ENCODE measurements at regions not wholly inside any gene's neighbourhood (a gene's known extent, or its start where the extent isn't known, plus 50 kb on each side); places are given as distances from the start of the nearest gene placed in this dataset.

- H3K36me3 Mint-ChIP-seq (ENCODE audit: low read depth): no peaks in the 10 kb centered on the region
- no peak overlapping the region for H3K27ac Mint-ChIP-seq (ENCODE audit: unreplicated experiment)
- TF ChIP-seq, protein P1, sequence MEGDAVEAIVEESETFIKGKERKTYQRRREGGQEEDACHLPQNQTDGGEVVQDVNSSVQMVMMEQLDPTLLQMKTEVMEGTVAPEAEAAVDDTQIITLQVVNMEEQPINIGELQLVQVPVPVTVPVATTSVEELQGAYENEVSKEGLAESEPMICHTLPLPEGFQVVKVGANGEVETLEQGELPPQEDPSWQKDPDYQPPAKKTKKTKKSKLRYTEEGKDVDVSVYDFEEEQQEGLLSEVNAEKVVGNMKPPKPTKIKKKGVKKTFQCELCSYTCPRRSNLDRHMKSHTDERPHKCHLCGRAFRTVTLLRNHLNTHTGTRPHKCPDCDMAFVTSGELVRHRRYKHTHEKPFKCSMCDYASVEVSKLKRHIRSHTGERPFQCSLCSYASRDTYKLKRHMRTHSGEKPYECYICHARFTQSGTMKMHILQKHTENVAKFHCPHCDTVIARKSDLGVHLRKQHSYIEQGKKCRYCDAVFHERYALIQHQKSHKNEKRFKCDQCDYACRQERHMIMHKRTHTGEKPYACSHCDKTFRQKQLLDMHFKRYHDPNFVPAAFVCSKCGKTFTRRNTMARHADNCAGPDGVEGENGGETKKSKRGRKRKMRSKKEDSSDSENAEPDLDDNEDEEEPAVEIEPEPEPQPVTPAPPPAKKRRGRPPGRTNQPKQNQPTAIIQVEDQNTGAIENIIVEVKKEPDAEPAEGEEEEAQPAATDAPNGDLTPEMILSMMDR (conservative IDR thresholded peaks at IDR 0.05): no peak
- DNase-seq (ENCODE audit: low read depth, low spot score): no peak
- H3K4me3 Mint-ChIP-seq: no peak overlapping the region
- H3K27me3 Mint-ChIP-seq (ENCODE audit: low read depth): peaks cover 7% of the 10 kb centered on the region
- H3K9me3 Mint-ChIP-seq: no peaks in the 10 kb centered on the region
- no peaks in the 10 kb centered on the region for H3K4me1 Mint-ChIP-seq
Observed at GRCh38 chr2:222108497-222108896, 190.3 kb downstream of the PAX3 start.

DNA sequence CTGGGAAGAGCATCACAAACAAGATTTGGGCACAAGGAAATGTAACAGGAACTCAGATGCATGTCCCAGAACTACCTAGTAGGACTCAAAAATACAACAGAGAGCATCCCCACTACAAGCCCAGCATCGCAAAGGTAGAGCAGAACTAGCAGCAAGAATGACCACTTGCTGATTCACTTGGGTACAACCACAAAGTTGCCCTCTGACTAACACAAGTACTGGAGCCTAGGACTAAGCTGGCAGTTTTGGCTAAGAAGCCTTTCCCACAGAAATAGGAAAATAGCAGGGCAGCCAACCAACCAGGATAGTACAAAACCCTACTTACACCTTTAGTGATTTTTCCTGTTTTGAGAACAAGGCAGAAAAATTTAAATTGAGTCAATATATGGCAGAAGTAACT lies 193.8 kb downstream of the PAX3 start:
- H3K4me1 Mint-ChIP-seq: peaks cover 6% of the 10 kb centered on the region
- no peak overlapping the region for H3K27ac Mint-ChIP-seq (ENCODE audit: unreplicated experiment)
- H3K27me3 Mint-ChIP-seq (ENCODE audit: low read depth): peaks cover 7% of the 10 kb centered on the region
- H3K36me3 Mint-ChIP-seq (ENCODE audit: low read depth): no peaks in the 10 kb centered on the region
- TF ChIP-seq, protein P1 (conservative IDR thresholded peaks at IDR 0.05): no peak
- no peaks in the 10 kb centered on the region for H3K9me3 Mint-ChIP-seq
- H3K4me3 Mint-ChIP-seq: no peak overlapping the region
- no peak for DNase-seq (ENCODE audit: low read depth, low spot score)

DNA sequence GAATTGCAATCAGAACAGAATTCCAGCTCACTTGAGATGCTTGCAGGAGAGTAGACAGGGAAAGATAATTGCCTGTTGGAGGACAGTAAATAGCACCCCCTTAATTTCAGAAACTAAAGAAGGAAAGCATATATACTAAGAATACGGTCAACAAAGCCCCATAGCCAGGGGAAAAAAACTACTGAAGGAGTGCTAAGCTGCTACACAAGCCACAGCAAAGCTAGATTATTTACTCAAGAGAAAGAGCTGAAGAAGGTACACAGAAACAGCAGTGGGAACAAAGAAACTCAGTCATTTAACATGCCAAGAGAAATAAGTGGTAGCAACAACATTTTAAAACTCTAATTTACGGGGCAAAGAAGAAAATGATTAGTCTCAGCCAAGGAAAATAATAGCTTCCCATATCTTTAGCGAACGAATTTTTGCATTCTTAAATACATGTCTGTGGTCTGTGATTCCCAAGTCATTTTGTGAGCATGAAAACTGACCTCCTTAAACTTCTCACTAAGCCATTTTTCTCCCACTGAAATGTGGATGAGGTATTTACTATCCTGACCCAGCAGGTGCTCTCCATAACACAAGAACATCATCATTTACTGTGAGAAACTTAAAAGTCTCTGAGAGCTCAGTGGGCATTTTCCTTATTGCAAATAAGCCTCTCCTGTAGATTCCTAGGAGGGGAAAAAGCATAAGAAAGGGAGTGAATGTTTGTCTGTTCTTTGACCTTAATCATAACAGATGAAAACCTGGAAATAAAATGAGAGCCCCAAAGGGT lies 196.0 kb downstream of the PAX3 start:
- Mint-ChIP-seq H3K9me3 (no peaks in the 10 kb centered on the region), H3K27ac (ENCODE audit: unreplicated experiment) (no peak overlapping the region), H3K4me3 (no peak overlapping the region), H3K36me3 (ENCODE audit: low read depth) (no peaks in the 10 kb centered on the region), H3K4me1 (peaks cover 6% of the 10 kb centered on the region), H3K27me3 (ENCODE audit: low read depth) (peaks cover 7% of the 10 kb centered on the region)
- no peak for DNase-seq (ENCODE audit: low read depth, low spot score)
- TF ChIP-seq, protein P1 (conservative IDR thresholded peaks at IDR 0.05): no peak

DNA sequence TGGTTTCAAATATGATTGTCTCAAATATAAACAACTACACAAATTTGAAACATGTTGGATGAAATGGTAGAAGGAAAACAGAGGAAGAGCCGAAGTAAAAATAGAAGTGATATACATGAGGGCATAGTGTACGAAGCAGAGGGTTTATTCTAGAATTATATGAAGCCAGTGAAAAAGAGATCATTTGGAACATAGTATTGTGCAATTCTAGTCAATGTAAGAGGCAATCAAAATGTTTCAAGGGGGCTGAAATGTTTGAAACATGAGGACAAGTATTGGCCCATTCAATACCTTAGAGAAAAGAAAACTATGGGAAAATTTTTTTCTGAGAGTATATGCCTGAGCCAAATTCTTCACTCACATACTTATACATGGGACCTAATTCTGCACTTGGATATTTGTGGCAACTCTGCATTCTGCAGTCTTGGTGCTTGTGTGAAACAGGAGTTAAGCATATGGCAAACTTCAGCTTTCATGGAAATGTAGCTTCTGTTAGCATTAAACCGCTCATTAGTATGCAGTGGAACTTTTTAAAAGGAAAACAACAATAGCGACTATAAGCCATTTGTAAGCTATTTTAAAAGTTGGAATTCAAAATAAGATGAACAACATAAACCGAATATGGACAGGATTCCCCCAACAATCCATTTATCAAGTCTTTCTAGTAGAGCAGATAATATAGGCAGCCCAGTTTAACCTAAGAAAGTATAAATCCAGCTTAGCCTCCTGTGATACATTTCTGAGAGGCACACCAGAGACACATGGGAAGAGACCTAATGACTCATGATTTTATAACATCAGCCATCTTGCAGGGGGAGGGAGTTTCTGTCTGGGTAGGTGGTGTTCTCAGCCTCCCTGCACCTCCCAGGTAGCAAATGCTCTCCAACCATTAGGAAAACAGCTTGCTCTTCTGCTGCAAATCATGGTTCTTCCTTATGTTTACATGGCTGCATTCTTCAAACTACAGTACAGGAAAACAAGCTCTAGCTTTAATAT lies 197.8 kb downstream of the PAX3 start:
- Mint-ChIP-seq H3K27me3 (ENCODE audit: low read depth) (peaks cover 7% of the 10 kb centered on the region), H3K4me1 (peaks cover 6% of the 10 kb centered on the region), H3K36me3 (ENCODE audit: low read depth) (no peaks in the 10 kb centered on the region), H3K27ac (ENCODE audit: unreplicated experiment) (no peak overlapping the region), H3K9me3 (no peaks in the 10 kb centered on the region), H3K4me3 (no peak overlapping the region)
- DNase-seq (ENCODE audit: low read depth, low spot score): no peak
- TF ChIP-seq, protein P1 (conservative IDR thresholded peaks at IDR 0.05): no peak

- no peak overlapping the region for H3K4me3 Mint-ChIP-seq
- H3K9me3 Mint-ChIP-seq: peaks cover 2% of the 10 kb centered on the region
- no peak overlapping the region for H3K27ac Mint-ChIP-seq (ENCODE audit: unreplicated experiment)
Observed at GRCh38 chr2:222088561-222088960, 210.2 kb downstream of the PAX3 start.

More at GRCh38 chr2:222088561-222088960, 210.2 kb downstream of the PAX3 start:
- Mint-ChIP-seq H3K36me3 (ENCODE audit: low read depth) (no peaks in the 10 kb centered on the region), H3K27me3 (ENCODE audit: low read depth) (no peaks in the 10 kb centered on the region), H3K4me1 (no peaks in the 10 kb centered on the region)
- TF ChIP-seq, protein P1 (conservative IDR thresholded peaks at IDR 0.05): no peak
- no peak for DNase-seq (ENCODE audit: low read depth, low spot score)
